Nephron progenitor cell (in vitro differentiated cells): ENCODE measurements at regions not wholly inside any gene's neighbourhood (a gene's known extent, or its start where the extent isn't known, plus 50 kb on each side); places are given as distances from the start of the nearest gene placed in this dataset.

Experiments
- DNase-seq: peaks from one replicate; pipeline ENCODE4 v3.0.0; 2021
- H3K27ac Mint-ChIP-seq: 2 replicates; pipeline ENCODE4 v1.8.0; 2021; ENCODE audit warnings: mild to moderate bottlenecking, moderate library complexity, mixed read lengths
- H3K27me3 Mint-ChIP-seq: 2 replicates; pipeline ENCODE4 v1.8.0; 2021; ENCODE audit warnings: mild to moderate bottlenecking, low read depth, mixed read lengths; ENCODE audit not compliant: poor library complexity
- H3K36me3 Mint-ChIP-seq: 2 replicates; pipeline ENCODE4 v1.8.0; 2021; ENCODE audit warnings: low read depth, mixed read lengths
- H3K4me1 Mint-ChIP-seq: 2 replicates; pipeline ENCODE4 v1.8.0; 2021; ENCODE audit warnings: mixed read lengths
- H3K4me3 Mint-ChIP-seq: 2 replicates; pipeline ENCODE4 v1.8.0; 2021; ENCODE audit warnings: mild to moderate bottlenecking, moderate library complexity, mixed read lengths
- H3K9me3 Mint-ChIP-seq: 2 replicates; pipeline ENCODE4 v1.8.0; 2021; ENCODE audit warnings: mild to moderate bottlenecking, moderate library complexity, mixed read lengths
- CTCF ChIP-seq: fragments of 200-600 bp; sonication (generic); IDR thresholded peaks from 2 replicates; pipeline ENCODE4 v1.5.0; 2021; ENCODE audit warnings: antibody characterized with exemption

GRCh38 chr6:40848868-40849514, 190.0 kb downstream of the UNC5CL start:
- H3K9me3 Mint-ChIP-seq: no peaks in the 10 kb centered on the region

GRCh38 chr6:40848038-40848437, 191.0 kb downstream of the UNC5CL start:
- H3K4me1 Mint-ChIP-seq: peaks cover 8% of the 10 kb centered on the region
- no peak for DNase-seq

More at GRCh38 chr6:40848868-40849514, 190.0 kb downstream of the UNC5CL start:
- TF ChIP-seq CTCF: no peak
- H3K27me3 Mint-ChIP-seq: peaks cover 3% of the 10 kb centered on the region
- H3K4me1 Mint-ChIP-seq: peaks cover 8% of the 10 kb centered on the region
- H3K4me3 Mint-ChIP-seq: no peak overlapping the region
- no peak for DNase-seq
- no peak overlapping the region for H3K27ac Mint-ChIP-seq
- H3K36me3 Mint-ChIP-seq: no peaks in the 10 kb centered on the region

GRCh38 chr6:40845553-40845952, 193.5 kb downstream of the UNC5CL start:
- no peak overlapping the region for H3K4me3 Mint-ChIP-seq
- peak; percentile 63 for DNase-seq
- no peaks in the 10 kb centered on the region for H3K36me3 Mint-ChIP-seq
- peaks cover 8% of the 10 kb centered on the region for H3K4me1 Mint-ChIP-seq
- H3K27me3 Mint-ChIP-seq: peaks cover 8% of the 10 kb centered on the region
- peak; percentile 63 for TF ChIP-seq CTCF
- no peak overlapping the region for H3K27ac Mint-ChIP-seq
- no peaks in the 10 kb centered on the region for H3K9me3 Mint-ChIP-seq

More at GRCh38 chr6:40848038-40848437, 191.0 kb downstream of the UNC5CL start:
- Mint-ChIP-seq H3K4me3 (no peak overlapping the region), H3K36me3 (no peaks in the 10 kb centered on the region), H3K27me3 (peaks cover 3% of the 10 kb centered on the region), H3K27ac (no peak overlapping the region), H3K9me3 (no peaks in the 10 kb centered on the region)
- TF ChIP-seq CTCF: no peak

GRCh38 chr6:40844246-40844645, 194.8 kb downstream of the UNC5CL start:
- no peak overlapping the region for H3K27ac Mint-ChIP-seq
- H3K9me3 Mint-ChIP-seq: no peaks in the 10 kb centered on the region
- no peak for DNase-seq
- no peaks in the 10 kb centered on the region for H3K4me1 Mint-ChIP-seq
- no peak overlapping the region for H3K4me3 Mint-ChIP-seq
- no peaks in the 10 kb centered on the region for H3K36me3 Mint-ChIP-seq
- peaks cover 5% of the 10 kb centered on the region for H3K27me3 Mint-ChIP-seq
- TF ChIP-seq CTCF: no peak

GRCh38 chr6:40841721-40842120, 197.3 kb downstream of the UNC5CL start:
- no peak for TF ChIP-seq CTCF
- H3K4me3 Mint-ChIP-seq: no peak overlapping the region
- H3K27me3 Mint-ChIP-seq: peaks cover 5% of the 10 kb centered on the region
- peaks cover 8% of the 10 kb centered on the region for H3K4me1 Mint-ChIP-seq
- H3K27ac Mint-ChIP-seq: no peak overlapping the region
- H3K36me3 Mint-ChIP-seq: no peaks in the 10 kb centered on the region
- DNase-seq: no peak
- H3K9me3 Mint-ChIP-seq: no peaks in the 10 kb centered on the region

GRCh38 chr6:40832691-40833090, 206.3 kb downstream of the UNC5CL start:
- H3K4me1 Mint-ChIP-seq: no peaks in the 10 kb centered on the region
- DNase-seq: no peak
- no peaks in the 10 kb centered on the region for H3K9me3 Mint-ChIP-seq
- H3K4me3 Mint-ChIP-seq: no peak overlapping the region
- H3K27ac Mint-ChIP-seq: no peak overlapping the region
- no peak for TF ChIP-seq CTCF
- peaks cover 13% of the 10 kb centered on the region for H3K27me3 Mint-ChIP-seq
- no peaks in the 10 kb centered on the region for H3K36me3 Mint-ChIP-seq
